ENCODE measurements at regions not wholly inside any gene's neighbourhood (a gene's known extent, or its start where the extent isn't known, plus 50 kb on each side); places are given as distances from the start of the nearest gene placed in this dataset.

- no peak for TF ChIP-seq ZNF462 (CRISPR knock-in tag; IDR thresholded peaks at IDR 0.05)
Measured at GRCh38 chr14:44428231-44428945, 78.7 kb downstream of the FSCB start (continued).

- H3K9me2 ChIP-seq (ENCODE audit: insufficient read depth), result peaks cover 11% of the 10 kb centered on the region; the same call in 1 of the 2 replicates
- no peaks in the 10 kb centered on the region for H4K20me1 ChIP-seq (replicated peaks; ENCODE audit: insufficient read depth)
- no peaks in the 10 kb centered on the region for H3F3A ChIP-seq (replicated peaks; ENCODE audit: low read depth)
- Mint-ChIP-seq H3K4me3 (no peak overlapping the region), H3K36me3 (ENCODE audit: low read depth) (peaks cover 11% of the 10 kb centered on the region; the same call in 2 of the 3 replicates), H3K4me1 (peaks cover 4% of the 10 kb centered on the region; the same call in 1 of the 3 replicates), H3K27ac (no peak overlapping the region), H3K27me3 (ENCODE audit: insufficient read depth, low read depth, poor library complexity) (no peaks in the 10 kb centered on the region), H3K9me3 (peaks cover 16% of the 10 kb centered on the region)
- H3K4me1 ChIP-seq (ENCODE audit: insufficient read depth), result no peaks in the 10 kb centered on the region; the same call in 1 of the 2 replicates
- H3K27me3 ChIP-seq (ENCODE audit: insufficient read depth), result no peaks in the 10 kb centered on the region
- no peak overlapping the region for H3K27ac ChIP-seq (ENCODE audit: low read depth)
- no peaks in the 10 kb centered on the region for H3K79me2 ChIP-seq (replicated peaks; ENCODE audit: insufficient read depth)
- TF ChIP-seq ZNF114 (CRISPR knock-in tag; IDR thresholded peaks at IDR 0.05), result no peak
- no peak overlapping the region for H3K4me2 ChIP-seq
- H2AFZ ChIP-seq, result no peak overlapping the region
- 0 out of 2 replicates have a peak, but pooled peaks cover 2% of the 10 kb centered on the region for H3K36me3 ChIP-seq (ENCODE audit: insufficient read depth)
- no peak overlapping the region for H3K4me3 ChIP-seq
- DNase-seq (ENCODE audit: low spot score) (no peak), ATAC-seq (no peak)
Measured at GRCh38 chr14:44422699-44423098, 84.4 kb downstream of the FSCB start.

GRCh38 chr14:44420226-44420625 lies 86.9 kb downstream of the FSCB start:
- Mint-ChIP-seq H3K4me3 (no peak overlapping the region), H3K4me1 (no peaks in the 10 kb centered on the region), H3K27ac (no peak overlapping the region), H3K9me3 (peaks cover 31% of the 10 kb centered on the region), H3K27me3 (ENCODE audit: insufficient read depth, low read depth, poor library complexity) (no peaks in the 10 kb centered on the region), H3K36me3 (ENCODE audit: low read depth) (peaks cover 18% of the 10 kb centered on the region; the same call in 2 of the 3 replicates)
- Histone ChIP-seq H4K20me1 (replicated peaks; ENCODE audit: insufficient read depth) (no peaks in the 10 kb centered on the region), H3K4me3 (no peak overlapping the region), H3K4me2 (no peak overlapping the region), H2AFZ (no peak overlapping the region), H3K79me2 (replicated peaks; ENCODE audit: insufficient read depth) (no peaks in the 10 kb centered on the region), H3K9me2 (ENCODE audit: insufficient read depth) (peaks cover 11% of the 10 kb centered on the region; the same call in 1 of the 2 replicates), H3F3A (replicated peaks; ENCODE audit: low read depth) (no peaks in the 10 kb centered on the region), H3K27me3 (ENCODE audit: insufficient read depth) (no peaks in the 10 kb centered on the region), H3K27ac (ENCODE audit: low read depth) (no peak overlapping the region), H3K36me3 (ENCODE audit: insufficient read depth) (0 out of 2 replicates have a peak, but pooled peaks cover 2% of the 10 kb centered on the region), H3K4me1 (ENCODE audit: insufficient read depth) (no peaks in the 10 kb centered on the region)
- DNase-seq (ENCODE audit: low spot score) (no peak), ATAC-seq (no peak)
- no peak for TF ChIP-seq POLR2AphosphoS5 (IDR thresholded peaks at IDR 0.05; ENCODE audit: low read depth)
- no peak for TF ChIP-seq CREB1 (CRISPR knock-in tag; IDR thresholded peaks at IDR 0.05; ENCODE audit: low read depth)
- TF ChIP-seq NANOG (IDR thresholded peaks at IDR 0.05; ENCODE audit: borderline replicate concordance), result no peak
- TF ChIP-seq ETS1 (IDR thresholded peaks at IDR 0.05), result no peak
- TF ChIP-seq REST (IDR thresholded peaks at IDR 0.05; ENCODE audit: unreplicated experiment), result no peak
- no peak for TF ChIP-seq ZNF114 (CRISPR knock-in tag; IDR thresholded peaks at IDR 0.05)
- TF ChIP-seq STAT1 (IDR thresholded peaks at IDR 0.05; ENCODE audit: unreplicated experiment), result no peak
- no peak for TF ChIP-seq ZNF331 (CRISPR knock-in tag; IDR thresholded peaks at IDR 0.05; ENCODE audit: low read depth)

All from GM23338 (cell line).